Fibroblast of lung (primary cell): ENCODE measurements at regions not wholly inside any gene's neighbourhood (a gene's known extent, or its start where the extent isn't known, plus 50 kb on each side); places are given as distances from the start of the nearest gene placed in this dataset.

Experiments
- EZH2 ChIP-seq: IDR thresholded peaks from 2 replicates; pipeline ENCODE4 v1.5.1; 2012; ENCODE audit warnings: low read length, control low read depth, mild to moderate bottlenecking; ENCODE audit errors: missing control alignments
- TF ChIP-seq, protein P1 (sequence below), 2 donors: IDR thresholded peaks in 1 of 2; conservative IDR thresholded peaks in 1 of 2; 1 replicate in 1 of 2; 2 replicates in 1 of 2; pipeline ENCODE4 v1.5.1; 2011 to 2012; ENCODE audit warnings: low read length in 2 of 2, control low read depth in 1 of 2, inconsistent platforms in 1 of 2, low read depth in 1 of 2, mild to moderate bottlenecking in 1 of 2

DNA sequence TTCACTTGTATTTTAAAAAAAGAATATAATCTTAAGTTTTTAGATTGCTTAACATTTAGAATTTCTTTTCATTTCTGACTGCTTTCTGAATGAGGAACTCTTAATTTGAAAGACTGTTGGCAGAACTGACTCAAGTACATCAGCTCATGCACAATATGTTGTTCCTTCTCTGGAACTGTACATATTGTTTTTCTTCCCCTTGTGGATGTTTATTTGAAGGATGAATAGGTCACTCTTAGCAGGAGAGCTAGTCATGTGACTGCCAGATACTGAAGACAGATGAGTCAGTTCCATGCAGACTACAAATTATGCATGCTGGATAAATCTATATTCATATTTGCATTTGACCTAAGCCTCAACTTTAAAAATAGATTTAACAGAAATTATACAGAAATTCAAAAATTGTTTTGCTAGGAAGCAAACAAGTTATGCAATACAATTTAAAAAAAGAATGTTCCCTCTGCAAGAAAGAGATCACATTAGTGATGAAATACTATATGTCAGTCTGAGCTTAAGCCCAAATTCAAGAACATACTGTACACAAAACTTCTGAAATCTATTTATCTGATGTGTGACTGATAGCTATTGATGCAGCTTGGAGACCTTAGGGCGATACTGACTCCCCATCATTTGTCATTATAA, 1274.9 kb upstream of the GJE1 start:
- TF ChIP-seq, protein P1, sequence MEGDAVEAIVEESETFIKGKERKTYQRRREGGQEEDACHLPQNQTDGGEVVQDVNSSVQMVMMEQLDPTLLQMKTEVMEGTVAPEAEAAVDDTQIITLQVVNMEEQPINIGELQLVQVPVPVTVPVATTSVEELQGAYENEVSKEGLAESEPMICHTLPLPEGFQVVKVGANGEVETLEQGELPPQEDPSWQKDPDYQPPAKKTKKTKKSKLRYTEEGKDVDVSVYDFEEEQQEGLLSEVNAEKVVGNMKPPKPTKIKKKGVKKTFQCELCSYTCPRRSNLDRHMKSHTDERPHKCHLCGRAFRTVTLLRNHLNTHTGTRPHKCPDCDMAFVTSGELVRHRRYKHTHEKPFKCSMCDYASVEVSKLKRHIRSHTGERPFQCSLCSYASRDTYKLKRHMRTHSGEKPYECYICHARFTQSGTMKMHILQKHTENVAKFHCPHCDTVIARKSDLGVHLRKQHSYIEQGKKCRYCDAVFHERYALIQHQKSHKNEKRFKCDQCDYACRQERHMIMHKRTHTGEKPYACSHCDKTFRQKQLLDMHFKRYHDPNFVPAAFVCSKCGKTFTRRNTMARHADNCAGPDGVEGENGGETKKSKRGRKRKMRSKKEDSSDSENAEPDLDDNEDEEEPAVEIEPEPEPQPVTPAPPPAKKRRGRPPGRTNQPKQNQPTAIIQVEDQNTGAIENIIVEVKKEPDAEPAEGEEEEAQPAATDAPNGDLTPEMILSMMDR (conservative IDR thresholded peaks at IDR 0.05 in 1 of 2, IDR thresholded peaks at IDR 0.05 in 1 of 2; ENCODE audit: low read depth in 1 of 2, low read length in 2 of 2) = no peak
- TF ChIP-seq EZH2 = no peak
